Endothelial cell of umbilical vein (primary cell): ENCODE measurements at regions not wholly inside any gene's neighbourhood (a gene's known extent, or its start where the extent isn't known, plus 50 kb on each side); places are given as distances from the start of the nearest gene placed in this dataset.

Source experiments
- BruUV-seq: library from RNA; stranded (reverse); fragments of 400-500 nt; replicated peaks from 2 replicates; lab custom pipeline; 2021; lab: Mats Ljungman, UMichigan
- CTCF ChIA-PET: fragments of 300-600, 350-600 bp; sonication (Branson Sonifier 250); formaldehyde crosslinking; loops from one replicate; lab custom pipeline; 2021; ENCODE audit warnings: antibody characterized with exemption, inconsistent platforms; lab: Charles Lee
- POLR2A ChIA-PET: fragments of 300-600, 350-600 bp; sonication (Branson Sonifier 250); formaldehyde crosslinking; loops from one replicate; lab custom pipeline; 2021; ENCODE audit warnings: antibody characterized with exemption, inconsistent platforms; lab: Charles Lee
- DNase-seq: peaks from one replicate; pipeline ENCODE4 v3.0.0-alpha.2; 2011; ENCODE audit warnings: low read depth, low spot score
- FAIRE-seq: peaks from 2 replicates; lab custom pipeline; 2011; peaks lifted over from hg19 to GRCh38; lab: Jason Lieb, UNC
- H2AFZ ChIP-seq: 2 replicates; pipeline ENCODE4 v1.6.0; 2012; ENCODE audit warnings: low read depth, low read length, control low read depth, inconsistent platforms
- H3K27ac ChIP-seq: 2 replicates; pipeline ENCODE4 v1.5.1; 2011; ENCODE audit warnings: low read depth, mild to moderate bottlenecking, control low read depth, low read length, moderate library complexity; ENCODE audit not compliant: insufficient read depth
- H3K27me3 ChIP-seq, 2 experiments: 2 replicates each; pipeline versions ENCODE4 v1.6.0 to v1.6.1; 2011; ENCODE audit warnings: low read length in 2 of 2, mixed read lengths in 1 of 2; ENCODE audit not compliant: control insufficient read depth in 2 of 2, insufficient read depth in 2 of 2
- H3K36me3 ChIP-seq, 2 experiments: 2 replicates in 1 of 2; 3 replicates in 1 of 2; pipeline ENCODE4 v1.5.1; 2011; ENCODE audit warnings: low read length in 2 of 2, mild to moderate bottlenecking in 1 of 2, moderate library complexity in 1 of 2; ENCODE audit not compliant: control insufficient read depth in 2 of 2, insufficient read depth in 2 of 2; ENCODE audit errors: extremely low read depth in 1 of 2
- H3K4me1 ChIP-seq: 3 replicates; pipeline ENCODE4 v1.5.1; 2011; ENCODE audit warnings: mild to moderate bottlenecking, low read length; ENCODE audit not compliant: control insufficient read depth, insufficient read depth; ENCODE audit errors: extremely low read depth
- H3K4me2 ChIP-seq: 2 replicates; pipeline ENCODE4 v1.6.1; 2011; ENCODE audit warnings: low read length, control low read depth, mixed read lengths; ENCODE audit not compliant: insufficient read depth
- H3K4me3 ChIP-seq, 3 experiments: fragments of 200-600 bp in 1 of 3; sonication (generic), shearing (Covaris generic) in 1 of 3; replicated peaks in 1 of 3; 2 replicates each; pipeline ENCODE4 v1.5.1; 2011 to 2016; ENCODE audit warnings: control low read depth in 3 of 3, low read length in 3 of 3, mild to moderate bottlenecking in 2 of 3, inconsistent platforms in 1 of 3, low read depth in 1 of 3, moderate library complexity in 1 of 3; ENCODE audit not compliant: insufficient read depth in 1 of 3
- H3K79me2 ChIP-seq: 2 replicates; pipeline ENCODE4 v1.6.0; 2012; ENCODE audit warnings: low read length, inconsistent platforms; ENCODE audit not compliant: control insufficient read depth, insufficient read depth
- H3K9ac ChIP-seq: replicated peaks from 2 replicates; pipeline ENCODE3; 2011; ENCODE audit warnings: low read length, control low read depth; ENCODE audit not compliant: insufficient read depth; ENCODE audit errors: extremely low read depth
- H3K9me1 ChIP-seq: replicated peaks from 3 replicates; pipeline ENCODE4 v1.6.0; 2011; ENCODE audit warnings: mild to moderate bottlenecking, low read length; ENCODE audit not compliant: control insufficient read depth, insufficient read depth; ENCODE audit errors: extremely low read depth
- H3K9me3 ChIP-seq: replicated peaks from 2 replicates; pipeline ENCODE4 v1.5.1; 2012; ENCODE audit warnings: low read length, inconsistent platforms; ENCODE audit not compliant: control insufficient read depth, insufficient read depth
- H4K20me1 ChIP-seq: replicated peaks from 2 replicates; pipeline ENCODE3; 2011; ENCODE audit warnings: mild to moderate bottlenecking, low read length; ENCODE audit not compliant: control insufficient read depth, insufficient read depth; ENCODE audit errors: extremely low read depth
- CTCF ChIP-seq, 2 donors: IDR thresholded peaks; 1 replicate in 1 of 2; 2 replicates in 1 of 2; pipeline ENCODE4 v1.5.1; 2011; ENCODE audit warnings: low read length in 2 of 2, mild to moderate bottlenecking in 2 of 2, moderate library complexity in 2 of 2, control low read depth in 1 of 2, inconsistent platforms in 1 of 2, low read depth in 1 of 2; ENCODE audit not compliant: insufficient read depth in 1 of 2; ENCODE audit errors: extremely low read depth in 1 of 2
- EZH2 ChIP-seq: IDR thresholded peaks from 2 replicates; pipeline ENCODE4 v1.6.1; 2012; ENCODE audit warnings: borderline replicate concordance, low read depth, mild to moderate bottlenecking, moderate library complexity, low read length, inconsistent platforms; ENCODE audit not compliant: severe bottlenecking
- JUN ChIP-seq: IDR thresholded peaks from 2 replicates; pipeline ENCODE4 v1.6.1; 2011; ENCODE audit warnings: borderline replicate concordance, low read depth; ENCODE audit not compliant: insufficient read length, insufficient read depth
- MYC ChIP-seq: IDR thresholded peaks from one replicate; pipeline ENCODE4 v1.6.1; 2011; ENCODE audit warnings: mild to moderate bottlenecking, low read depth, low read length
- POLR2A ChIP-seq: IDR thresholded peaks from 2 replicates; pipeline ENCODE4 v1.6.1; 2012; ENCODE audit warnings: low read depth, mild to moderate bottlenecking, control low read depth, low read length
- POLR2AphosphoS5 ChIP-seq: IDR thresholded peaks from 2 replicates; pipeline ENCODE4 v1.6.1; 2012; ENCODE audit warnings: low read depth, mild to moderate bottlenecking, control low read depth, low read length, moderate library complexity; ENCODE audit not compliant: insufficient read depth
- dilution Hi-C: fragments of 300-500 bp; cut with MboI; formaldehyde crosslinking; loops from one replicate; pipeline ENCODE4 v1.15.0; 2019; ENCODE audit warnings: low sequenced_read_pairs; ENCODE audit not compliant: extremely low pct_ligation_motif_present
- intact Hi-C: fragments of 100-400 bp; cut with micrococcal nuclease; formaldehyde crosslinking; loops from one replicate; pipeline ENCODE4 v1.10.0; 2022
- TF ChIP-seq, protein P1 (sequence below): IDR thresholded peaks from 2 replicates; pipeline ENCODE4 v1.6.1; 2011; ENCODE audit not compliant: insufficient read depth, insufficient read length

DNA sequence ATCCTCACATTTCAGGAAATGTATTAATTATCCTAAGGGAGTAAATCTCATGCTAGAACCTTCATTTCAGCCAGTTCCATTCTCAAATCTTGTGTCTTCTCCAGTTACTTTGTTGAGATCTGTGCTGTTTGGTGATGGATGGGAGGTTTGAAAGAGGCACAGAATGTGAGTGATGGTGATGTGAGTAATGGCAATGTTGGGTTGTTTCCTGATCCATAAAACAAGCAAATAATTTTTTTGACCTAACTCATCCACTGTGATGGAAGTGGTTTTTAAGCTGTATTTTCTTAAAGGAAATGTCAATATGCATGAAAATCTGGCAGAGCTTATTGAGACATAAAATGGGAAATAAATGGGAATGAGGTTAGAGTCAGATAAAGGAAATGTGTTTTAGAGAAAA lies 214.7 kb downstream of the CHRM3 start:
- intact Hi-C loops (no loop called here), dilution Hi-C loops (no loop called here)
- no TSS peak for BruUV-seq
- Histone ChIP-seq H3K79me2 (no peaks in the 10 kb centered on the region), H2AFZ (no peak overlapping the region), H3K9me1 (no peaks in the 10 kb centered on the region), H3K9me3 (peaks cover 2% of the 10 kb centered on the region), H3K4me3 (no peak overlapping the region), H4K20me1 (no peaks in the 10 kb centered on the region), H3K27ac (no peak overlapping the region), H3K36me3 (no peaks in the 10 kb centered on the region), H3K27me3 (no peaks in the 10 kb centered on the region), H3K9ac (no peak overlapping the region), H3K4me2 (no peak overlapping the region), H3K4me1 (no peaks in the 10 kb centered on the region)
- FAIRE-seq (no peak), DNase-seq (no peak)
- TF ChIP-seq MYC = no peak
- TF ChIP-seq JUN = no peak
- TF ChIP-seq, protein P1, sequence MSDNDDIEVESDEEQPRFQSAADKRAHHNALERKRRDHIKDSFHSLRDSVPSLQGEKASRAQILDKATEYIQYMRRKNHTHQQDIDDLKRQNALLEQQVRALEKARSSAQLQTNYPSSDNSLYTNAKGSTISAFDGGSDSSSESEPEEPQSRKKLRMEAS = no peak
- TF ChIP-seq POLR2AphosphoS5 = no peak
- ChIA-PET POLR2A (no interaction called here), CTCF (no interaction called here)

DNA sequence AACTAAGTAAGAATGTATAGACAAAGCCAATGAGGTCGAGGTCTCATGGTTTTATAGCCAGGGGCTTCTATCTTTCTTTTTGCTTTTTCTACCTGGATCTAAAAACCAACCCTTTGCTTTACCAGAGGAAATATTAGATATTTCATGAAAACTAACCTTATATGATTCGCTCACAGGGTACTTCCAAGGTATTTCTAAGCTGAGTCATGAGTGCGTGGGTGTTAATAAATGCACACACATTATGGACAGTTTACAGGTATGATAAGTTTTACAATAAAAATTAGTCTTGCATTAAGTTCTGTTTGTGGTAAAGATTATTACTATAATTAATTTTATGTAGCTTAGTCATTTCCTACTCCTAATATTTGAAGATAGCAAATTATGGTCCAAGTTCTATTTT lies 217.2 kb downstream of the CHRM3 start:
- H3K36me3 ChIP-seq = no peaks in the 10 kb centered on the region
- intact Hi-C loops (no loop called here), dilution Hi-C loops (no loop called here)
- ChIA-PET POLR2A (no interaction called here), CTCF (no interaction called here)
- H3K4me2 ChIP-seq = no peak overlapping the region
- no peak overlapping the region for H3K27ac ChIP-seq
- DNase-seq (no peak), FAIRE-seq (no peak)
- no peaks in the 10 kb centered on the region for H3K27me3 ChIP-seq
- no peaks in the 10 kb centered on the region for H4K20me1 ChIP-seq
- H3K9me1 ChIP-seq = no peaks in the 10 kb centered on the region
- H2AFZ ChIP-seq = no peak overlapping the region
- H3K4me3 ChIP-seq = no peak overlapping the region
- H3K9ac ChIP-seq = no peak overlapping the region
- no peaks in the 10 kb centered on the region for H3K79me2 ChIP-seq
- H3K9me3 ChIP-seq = peaks cover 2% of the 10 kb centered on the region
- no TSS peak for BruUV-seq
- H3K4me1 ChIP-seq = no peaks in the 10 kb centered on the region
- TF ChIP-seq CTCF (IDR thresholded peaks at IDR 0.05; ENCODE audit: extremely low read depth in 1 of 2, insufficient read depth in 1 of 2, low read depth in 1 of 2, low read length in 2 of 2) (no peak), EZH2 (no peak), POLR2A (no peak)
